ENCODE measurements at regions not wholly inside any gene's neighbourhood (a gene's known extent, or its start where the extent isn't known, plus 50 kb on each side); places are given as distances from the start of the nearest gene placed in this dataset.
"Not testable (repeated sequence)": the region's sequence is repeated elsewhere in the genome, so short reads cannot be mapped to it uniquely, and the experiment has no call there.

- FAIRE-seq: no peak
- TF ChIP-seq POLR2AphosphoS5 (IDR thresholded peaks at IDR 0.05; ENCODE audit: low read depth, low read length): no peak
- TF ChIP-seq POLR2A (IDR thresholded peaks at IDR 0.05; ENCODE audit: low read depth, low read length): no peak
- no peak for TF ChIP-seq TAF1 (IDR thresholded peaks at IDR 0.05; ENCODE audit: borderline replicate concordance, low read depth, low read length)
- no peak for DNase-seq (ENCODE audit: insufficient read length)
Observed at GRCh38 chr5:97986069-97986468, 787.4 kb upstream of the RGMB start.

GRCh38 chr5:97991236-97991635, 782.2 kb upstream of the RGMB start:
- no peak for FAIRE-seq
- TF ChIP-seq POLR2AphosphoS5 (IDR thresholded peaks at IDR 0.05; ENCODE audit: low read depth, low read length) (no peak), TAF1 (IDR thresholded peaks at IDR 0.05; ENCODE audit: borderline replicate concordance, low read depth, low read length) (no peak), POLR2A (IDR thresholded peaks at IDR 0.05; ENCODE audit: low read depth, low read length) (no peak)

GRCh38 chr5:97998941-97999340, 774.5 kb upstream of the RGMB start:
- no peak for TF ChIP-seq TAF1 (IDR thresholded peaks at IDR 0.05; ENCODE audit: borderline replicate concordance, low read depth, low read length)
- no peak for TF ChIP-seq POLR2A (IDR thresholded peaks at IDR 0.05; ENCODE audit: low read depth, low read length)
- no peak for TF ChIP-seq POLR2AphosphoS5 (IDR thresholded peaks at IDR 0.05; ENCODE audit: low read depth, low read length)
- no peak for FAIRE-seq

More at GRCh38 chr5:97991236-97991635, 782.2 kb upstream of the RGMB start:
- DNase-seq (ENCODE audit: insufficient read length): no peak

DNA sequence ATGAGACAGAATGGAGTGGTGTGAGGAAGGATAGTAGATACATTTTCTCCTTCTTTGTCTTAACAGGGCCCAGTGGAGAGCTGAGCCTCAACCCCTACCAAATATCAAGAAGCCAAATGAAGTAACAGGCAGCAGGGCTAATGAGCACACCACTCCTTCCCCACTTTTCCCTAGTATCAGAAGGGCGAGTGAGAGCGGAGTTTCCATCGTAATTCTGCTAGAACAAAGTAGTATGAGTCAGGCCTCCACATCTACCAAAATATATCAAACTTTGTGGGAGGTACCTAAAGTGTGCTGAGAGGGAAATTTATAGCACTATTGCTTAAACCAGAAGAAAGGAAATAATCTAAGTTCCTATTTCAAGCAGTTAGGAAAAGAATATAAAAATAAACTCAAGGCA, 769.0 kb upstream of the RGMB start:
- no peak for FAIRE-seq

More at GRCh38 chr5:97998941-97999340, 774.5 kb upstream of the RGMB start:
- DNase-seq (ENCODE audit: insufficient read length): no peak

DNA sequence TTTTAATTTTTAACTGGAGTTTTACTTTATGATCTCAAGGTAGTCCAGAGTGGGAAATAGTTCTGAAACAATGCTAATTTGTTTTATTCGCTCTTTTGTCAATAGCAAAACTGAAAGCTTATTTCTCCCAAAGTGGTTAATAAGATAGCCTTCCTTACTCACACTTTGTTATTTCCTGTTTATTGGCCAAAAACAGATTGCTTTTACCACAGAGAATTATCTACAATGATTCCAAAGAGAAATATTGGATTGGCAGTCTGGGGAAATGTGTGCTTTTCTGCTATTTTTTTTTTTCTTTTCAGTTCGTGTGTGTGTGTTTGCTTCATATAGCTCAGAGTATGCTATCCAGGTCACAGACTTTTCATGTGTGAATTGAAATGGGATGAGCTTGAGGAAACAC, 756.7 kb upstream of the RGMB start:
- TF ChIP-seq POLR2AphosphoS5 (IDR thresholded peaks at IDR 0.05; ENCODE audit: low read depth, low read length) (no peak), POLR2A (IDR thresholded peaks at IDR 0.05; ENCODE audit: low read depth, low read length) (no peak), TAF1 (IDR thresholded peaks at IDR 0.05; ENCODE audit: borderline replicate concordance, low read depth, low read length) (no peak)
- DNase-seq (ENCODE audit: insufficient read length) (no peak), FAIRE-seq (no peak)

More for the DNA sequence above, 769.0 kb upstream of the RGMB start:
- no peak for TF ChIP-seq POLR2A (IDR thresholded peaks at IDR 0.05; ENCODE audit: low read depth, low read length)
- TF ChIP-seq POLR2AphosphoS5 (IDR thresholded peaks at IDR 0.05; ENCODE audit: low read depth, low read length): no peak
- TF ChIP-seq TAF1 (IDR thresholded peaks at IDR 0.05; ENCODE audit: borderline replicate concordance, low read depth, low read length): no peak
- DNase-seq (ENCODE audit: insufficient read length): no peak

- not testable (repeated sequence) for FAIRE-seq; DNase-seq (ENCODE audit: insufficient read length)
Observed at GRCh38 chr5:98030273-98030672, 743.2 kb upstream of the RGMB start.

GRCh38 chr5:98031036-98031435, 742.4 kb upstream of the RGMB start:
- not testable (repeated sequence) for FAIRE-seq; DNase-seq (ENCODE audit: insufficient read length)

GRCh38 chr5:98031496-98031895, 742.0 kb upstream of the RGMB start:
- FAIRE-seq (peak; percentile 21), DNase-seq (ENCODE audit: insufficient read length) (no peak)
- TF ChIP-seq POLR2A (IDR thresholded peaks at IDR 0.05; ENCODE audit: low read depth, low read length) (no peak), POLR2AphosphoS5 (IDR thresholded peaks at IDR 0.05; ENCODE audit: low read depth, low read length) (no peak), TAF1 (IDR thresholded peaks at IDR 0.05; ENCODE audit: borderline replicate concordance, low read depth, low read length) (no peak)

- DNase-seq (ENCODE audit: insufficient read length) (no peak), FAIRE-seq (peak; percentile 60)
- TF ChIP-seq POLR2A (IDR thresholded peaks at IDR 0.05; ENCODE audit: low read depth, low read length): no peak
- TF ChIP-seq POLR2AphosphoS5 (IDR thresholded peaks at IDR 0.05; ENCODE audit: low read depth, low read length): no peak
- no peak for TF ChIP-seq TAF1 (IDR thresholded peaks at IDR 0.05; ENCODE audit: borderline replicate concordance, low read depth, low read length)
Observed at GRCh38 chr5:98031926-98032325, 741.5 kb upstream of the RGMB start.

DNA sequence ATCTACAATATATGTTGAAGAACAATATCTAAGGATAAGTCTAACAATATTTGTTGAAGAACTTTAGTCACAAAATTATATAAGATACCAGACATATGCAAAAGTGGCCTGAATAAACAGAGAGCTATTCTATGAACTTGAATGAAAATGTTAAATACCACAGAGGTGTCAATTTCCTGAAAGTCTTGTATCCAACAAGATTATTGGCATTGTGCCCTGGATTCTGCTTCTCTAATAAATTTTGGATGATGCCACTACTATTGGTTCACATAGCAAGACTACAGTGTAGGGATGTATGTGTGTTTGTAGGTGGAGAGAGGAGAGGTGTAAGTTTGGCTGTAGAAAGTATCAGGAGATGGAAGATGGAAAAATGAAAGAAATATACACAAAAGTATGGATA, 731.8 kb upstream of the RGMB start:
- no peak for DNase-seq (ENCODE audit: insufficient read length)
- FAIRE-seq: no peak
- no peak for TF ChIP-seq TAF1 (IDR thresholded peaks at IDR 0.05; ENCODE audit: borderline replicate concordance, low read depth, low read length)
- no peak for TF ChIP-seq POLR2A (IDR thresholded peaks at IDR 0.05; ENCODE audit: low read depth, low read length)
- TF ChIP-seq POLR2AphosphoS5 (IDR thresholded peaks at IDR 0.05; ENCODE audit: low read depth, low read length): no peak

DNA sequence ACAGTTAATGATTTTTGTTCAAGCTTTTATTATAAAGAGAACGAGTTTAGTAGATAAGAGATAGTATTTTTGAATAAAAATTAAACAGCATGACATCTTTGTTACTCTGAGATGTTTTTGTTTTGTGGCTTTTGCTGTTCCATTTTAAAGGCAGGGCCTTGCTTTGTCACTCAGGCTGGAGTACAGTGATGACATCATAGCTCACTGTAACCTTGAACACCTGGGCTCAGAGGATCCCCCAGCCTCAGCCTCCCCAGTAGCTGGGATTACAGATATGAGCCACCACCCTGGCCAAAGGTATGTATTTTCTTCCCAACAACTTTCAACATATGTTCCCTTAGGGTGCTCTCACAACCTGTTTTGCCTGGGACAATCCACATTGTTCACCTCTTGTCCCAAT, 730.9 kb upstream of the RGMB start:
- no peak for TF ChIP-seq POLR2AphosphoS5 (IDR thresholded peaks at IDR 0.05; ENCODE audit: low read depth, low read length)
- no peak for TF ChIP-seq POLR2A (IDR thresholded peaks at IDR 0.05; ENCODE audit: low read depth, low read length)
- TF ChIP-seq TAF1 (IDR thresholded peaks at IDR 0.05; ENCODE audit: borderline replicate concordance, low read depth, low read length): no peak
- DNase-seq (ENCODE audit: insufficient read length) (no peak), FAIRE-seq (no peak)

GRCh38 chr5:98042961-98043360, 730.5 kb upstream of the RGMB start:
- FAIRE-seq (peak; percentile 21), DNase-seq (ENCODE audit: insufficient read length) (no peak)
- no peak for TF ChIP-seq TAF1 (IDR thresholded peaks at IDR 0.05; ENCODE audit: borderline replicate concordance, low read depth, low read length)
- no peak for TF ChIP-seq POLR2A (IDR thresholded peaks at IDR 0.05; ENCODE audit: low read depth, low read length)
- no peak for TF ChIP-seq POLR2AphosphoS5 (IDR thresholded peaks at IDR 0.05; ENCODE audit: low read depth, low read length)

DNA sequence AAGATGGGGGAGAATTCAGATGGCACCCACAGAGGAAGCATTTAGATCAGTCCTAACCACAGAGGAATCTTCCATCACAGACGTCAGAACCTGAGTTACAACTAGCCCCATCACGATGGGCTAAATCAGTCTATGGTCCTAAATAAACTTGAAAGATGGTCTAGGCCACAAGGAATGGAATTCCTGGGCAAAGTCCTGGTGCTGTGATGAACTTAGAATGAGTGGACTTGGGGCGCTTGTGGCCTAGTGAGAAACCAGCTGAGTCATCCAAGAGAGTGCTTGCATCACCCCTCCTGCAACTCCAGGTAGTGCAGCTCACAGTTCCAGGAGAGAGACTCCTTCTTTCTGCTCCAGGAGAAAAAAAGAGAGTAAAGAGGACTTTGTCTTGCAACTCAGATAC, 722.9 kb upstream of the RGMB start:
- TF ChIP-seq TAF1 (IDR thresholded peaks at IDR 0.05; ENCODE audit: borderline replicate concordance, low read depth, low read length) (no peak), POLR2A (IDR thresholded peaks at IDR 0.05; ENCODE audit: low read depth, low read length) (no peak), POLR2AphosphoS5 (IDR thresholded peaks at IDR 0.05; ENCODE audit: low read depth, low read length) (no peak)
- no peak for FAIRE-seq
- no peak for DNase-seq (ENCODE audit: insufficient read length)

Data from GM12892 (cell line).